Mucosa of rectum (tissue), 2 donors: ENCODE measurements at regions not wholly inside any gene's neighbourhood (a gene's known extent, or its start where the extent isn't known, plus 50 kb on each side); places are given as distances from the start of the nearest gene placed in this dataset.
"Not testable (repeated sequence)": the region's sequence is repeated elsewhere in the genome, so short reads cannot be mapped to it uniquely, and the experiment has no call there.

Experiments
- H3K27ac ChIP-seq, 2 donors: one replicate each; pipeline ENCODE4 v1.7.0; 2013; ENCODE audit warnings: inconsistent platforms in 2 of 2, low read depth in 2 of 2, low read length in 2 of 2
- H3K27me3 ChIP-seq, 2 donors: one replicate each; pipeline ENCODE4 v1.7.0; 2013; ENCODE audit warnings: low read length in 2 of 2; ENCODE audit not compliant: control insufficient read depth in 2 of 2, insufficient read depth in 2 of 2
- H3K36me3 ChIP-seq, 2 donors: one replicate each; pipeline ENCODE4 v1.7.0; 2013; ENCODE audit warnings: low read length in 2 of 2; ENCODE audit not compliant: control insufficient read depth in 2 of 2, insufficient read depth in 2 of 2
- H3K4me1 ChIP-seq, 2 donors: one replicate each; pipeline ENCODE4 v1.7.0; 2013; ENCODE audit warnings: low read length in 2 of 2, mild to moderate bottlenecking in 1 of 2; ENCODE audit not compliant: control insufficient read depth in 2 of 2, insufficient read depth in 2 of 2
- H3K4me3 ChIP-seq, 2 donors: one replicate each; pipeline ENCODE4 v1.7.0; 2013; ENCODE audit warnings: low read length in 2 of 2
- H3K9ac ChIP-seq, 2 donors: one replicate each; pipeline ENCODE4 v1.7.0; 2013; ENCODE audit warnings: low read length in 2 of 2, low read depth in 1 of 2, mild to moderate bottlenecking in 1 of 2
- H3K9me3 ChIP-seq, 2 donors: one replicate each; pipeline ENCODE4 v1.7.0; 2013; ENCODE audit warnings: low read length in 2 of 2; ENCODE audit not compliant: control insufficient read depth in 2 of 2
- donor health status: healthy.
- donor health status: Normal muscosa, but diverticular disease.

DNA sequence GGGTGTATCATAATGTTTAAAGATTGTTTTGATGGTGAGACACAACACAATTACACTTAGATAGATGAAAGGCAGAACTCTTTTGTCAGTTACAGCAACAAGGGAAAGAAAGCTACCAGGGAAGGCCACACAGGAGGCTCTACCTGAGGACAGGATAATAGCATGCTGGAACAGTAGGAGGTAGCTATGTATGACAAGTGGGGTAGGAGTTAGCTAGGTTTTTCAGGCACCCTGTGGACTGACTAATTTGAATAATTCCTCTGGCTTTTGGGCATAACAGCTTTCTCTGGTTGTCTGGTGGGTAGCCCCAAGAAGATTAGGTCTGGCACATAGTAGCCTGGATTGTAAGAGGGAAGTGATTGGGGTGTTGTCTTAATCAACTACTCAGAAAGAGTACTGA, 475.4 kb upstream of the CHORDC1 start:
- Histone ChIP-seq H3K27ac (no peak overlapping the region), H3K9ac (no peak overlapping the region), H3K4me3 (no peak overlapping the region), H3K36me3 (no peaks in the 10 kb centered on the region), H3K9me3 (peaks cover 2 to 4% of the 10 kb centered on the region in 2 donors), H3K27me3 (no peaks in the 10 kb centered on the region), H3K4me1 (no peaks in the 10 kb centered on the region)

- not testable (repeated sequence) for H3K27ac ChIP-seq, H3K27me3 ChIP-seq, H3K9me3 ChIP-seq, H3K9ac ChIP-seq, H3K36me3 ChIP-seq, H3K4me1 ChIP-seq, H3K4me3 ChIP-seq
Observed at GRCh38 chr11:90675496-90675895, 452.6 kb upstream of the CHORDC1 start.

- H3K4me3 ChIP-seq: no peak overlapping the region
- no peaks in the 10 kb centered on the region for H3K36me3 ChIP-seq
- H3K9me3 ChIP-seq: no peaks in the 10 kb centered on the region
- H3K4me1 ChIP-seq: no peaks in the 10 kb centered on the region
- H3K27ac ChIP-seq: no peak overlapping the region
- no peak overlapping the region for H3K9ac ChIP-seq
- H3K27me3 ChIP-seq: no peaks in the 10 kb centered on the region
Observed at GRCh38 chr11:90669094-90669493, 446.2 kb upstream of the CHORDC1 start.

DNA sequence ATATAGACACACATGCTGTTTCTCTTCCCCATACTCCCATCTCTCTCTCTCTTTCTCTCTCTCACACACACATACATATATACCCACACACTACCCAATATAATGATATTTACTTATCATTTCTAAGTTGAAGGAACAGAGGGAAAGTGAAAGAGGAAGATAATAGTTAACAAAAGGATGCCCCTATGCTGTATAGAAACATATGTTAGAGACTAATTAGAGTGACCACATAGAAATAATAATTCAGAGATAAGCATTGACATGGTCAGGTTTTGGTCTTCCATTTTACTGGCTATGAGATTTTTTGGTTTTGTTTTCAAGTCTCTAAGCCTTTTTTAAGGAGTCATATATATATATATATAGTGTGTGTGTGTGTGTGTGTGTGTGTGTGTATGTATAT, 445.7 kb upstream of the CHORDC1 start:
- Histone ChIP-seq H3K4me3 (no peak overlapping the region), H3K9me3 (no peaks in the 10 kb centered on the region), H3K36me3 (no peaks in the 10 kb centered on the region), H3K27ac (no peak overlapping the region), H3K9ac (no peak overlapping the region), H3K4me1 (no peaks in the 10 kb centered on the region), H3K27me3 (no peaks in the 10 kb centered on the region)

- no peaks in the 10 kb centered on the region for H3K36me3 ChIP-seq
- no peaks in the 10 kb centered on the region for H3K4me1 ChIP-seq
- no peak overlapping the region for H3K9ac ChIP-seq
- H3K9me3 ChIP-seq: no peaks in the 10 kb centered on the region
- H3K27ac ChIP-seq: no peak overlapping the region
- no peak overlapping the region for H3K4me3 ChIP-seq
- no peaks in the 10 kb centered on the region for H3K27me3 ChIP-seq
Observed at GRCh38 chr11:90661233-90661632, 438.4 kb upstream of the CHORDC1 start.

- Histone ChIP-seq H3K27me3 (no peaks in the 10 kb centered on the region), H3K9ac (no peak overlapping the region), H3K9me3 (no peaks in the 10 kb centered on the region), H3K27ac (no peak overlapping the region), H3K36me3 (no peaks in the 10 kb centered on the region), H3K4me1 (no peaks in the 10 kb centered on the region), H3K4me3 (no peak overlapping the region)
Observed at GRCh38 chr11:90656171-90656570, 433.3 kb upstream of the CHORDC1 start.

GRCh38 chr11:90650153-90650552, 427.3 kb upstream of the CHORDC1 start:
- H3K27me3 ChIP-seq: no peaks in the 10 kb centered on the region
- H3K9ac ChIP-seq: no peak overlapping the region
- no peaks in the 10 kb centered on the region for H3K4me1 ChIP-seq
- no peaks in the 10 kb centered on the region for H3K36me3 ChIP-seq
- H3K9me3 ChIP-seq: no peaks in the 10 kb centered on the region
- H3K27ac ChIP-seq: no peak overlapping the region
- no peak overlapping the region for H3K4me3 ChIP-seq

GRCh38 chr11:90646706-90647105, 423.9 kb upstream of the CHORDC1 start:
- Histone ChIP-seq H3K9ac (no peak overlapping the region), H3K4me1 (no peaks in the 10 kb centered on the region), H3K27me3 (no peaks in the 10 kb centered on the region), H3K4me3 (no peak overlapping the region), H3K36me3 (no peaks in the 10 kb centered on the region), H3K27ac (no peak overlapping the region), H3K9me3 (no peaks in the 10 kb centered on the region)

DNA sequence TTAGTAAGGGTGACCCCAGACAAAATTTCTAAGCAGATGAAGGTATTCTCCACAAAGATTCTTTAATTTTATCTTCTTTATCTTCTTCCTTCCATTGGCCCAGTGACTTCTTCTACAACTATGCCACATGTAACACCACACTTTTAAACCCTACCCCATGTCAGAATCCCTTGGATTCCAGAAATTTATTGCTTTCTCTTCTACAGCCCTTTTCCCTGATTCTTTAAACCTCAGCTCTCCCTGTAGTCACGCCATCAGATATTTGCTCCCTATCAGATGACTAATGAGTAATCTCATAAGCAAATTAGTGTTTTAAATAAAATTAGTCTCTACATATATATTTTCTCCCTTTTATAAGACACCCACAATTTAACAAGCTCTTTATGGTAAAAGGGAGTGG, 423.4 kb upstream of the CHORDC1 start:
- Histone ChIP-seq H3K27ac (no peak overlapping the region), H3K4me3 (no peak overlapping the region), H3K27me3 (no peaks in the 10 kb centered on the region), H3K4me1 (no peaks in the 10 kb centered on the region), H3K9me3 (no peaks in the 10 kb centered on the region), H3K9ac (no peak overlapping the region), H3K36me3 (no peaks in the 10 kb centered on the region)

DNA sequence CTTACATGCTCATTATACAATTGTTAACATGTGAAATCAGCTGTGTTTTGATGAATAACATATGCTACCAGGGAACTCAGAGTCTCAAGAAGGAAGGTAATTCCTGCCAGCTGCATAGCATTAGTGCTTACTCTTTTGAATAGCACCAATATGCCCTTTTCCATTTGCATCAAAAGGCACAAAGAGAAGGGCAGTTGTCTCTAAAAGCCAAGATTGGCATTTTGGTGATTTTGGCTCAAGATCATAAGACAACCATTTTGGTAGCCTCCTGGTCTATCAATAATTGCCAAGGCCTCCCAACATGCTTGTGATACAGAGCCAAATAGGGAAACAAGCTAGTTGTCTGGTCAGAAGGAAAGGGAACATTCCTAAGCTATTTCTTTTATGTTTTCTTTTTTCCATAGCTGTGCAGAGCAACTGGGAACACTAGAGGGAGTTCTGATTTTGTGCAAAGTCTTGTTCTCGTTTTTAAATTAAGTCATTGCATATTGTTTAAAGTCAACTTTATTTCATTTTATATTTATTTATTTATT, 416.7 kb upstream of the CHORDC1 start:
- H3K27ac ChIP-seq: no peak overlapping the region
- H3K4me3 ChIP-seq: no peak overlapping the region
- H3K27me3 ChIP-seq: no peaks in the 10 kb centered on the region
- H3K9ac ChIP-seq: no peak overlapping the region
- H3K9me3 ChIP-seq: no peaks in the 10 kb centered on the region
- no peaks in the 10 kb centered on the region for H3K4me1 ChIP-seq
- H3K36me3 ChIP-seq: no peaks in the 10 kb centered on the region

GRCh38 chr11:90635886-90636285, 413.0 kb upstream of the CHORDC1 start:
- Histone ChIP-seq H3K4me3 (no peak overlapping the region), H3K9ac (no peak overlapping the region), H3K27ac (no peak overlapping the region), H3K9me3 (no peaks in the 10 kb centered on the region), H3K4me1 (no peaks in the 10 kb centered on the region), H3K36me3 (no peaks in the 10 kb centered on the region), H3K27me3 (no peaks in the 10 kb centered on the region)
